BLaER1 treated with 17β-estradiol and CSF1 and Interleukin-3, amounts not matched to agents 10 nM and 100 nM (cell line): ENCODE measurements at regions not wholly inside any gene's neighbourhood (a gene's known extent, or its start where the extent isn't known, plus 50 kb on each side); places are given as distances from the start of the nearest gene placed in this dataset.
"Not testable (repeated sequence)": the region's sequence is repeated elsewhere in the genome, so short reads cannot be mapped to it uniquely, and the experiment has no call there.

Source experiments
- H3K27ac ChIP-seq, 11 experiments: shearing (Covaris generic); formaldehyde crosslinking; 2 replicates each; pipeline ENCODE4 v1.8.1; 2022
- H3K27me3 ChIP-seq, 11 experiments: shearing (Covaris generic); formaldehyde crosslinking; 2 replicates each; pipeline ENCODE4 v1.8.1; 2022
- H3K36me3 ChIP-seq, 11 experiments: shearing (Covaris generic); formaldehyde crosslinking; 2 replicates each; pipeline ENCODE4 v1.8.1; 2022
- H3K4me1 ChIP-seq, 10 experiments: shearing (Covaris generic); formaldehyde crosslinking; 2 replicates each; pipeline ENCODE4 v1.8.1; 2022
- H3K4me2 ChIP-seq, 11 experiments: shearing (Covaris generic); formaldehyde crosslinking; 2 replicates each; pipeline ENCODE4 v1.8.1; 2022
- H3K4me3 ChIP-seq, 10 experiments: shearing (Covaris generic); formaldehyde crosslinking; 2 replicates each; pipeline ENCODE4 v1.8.1; 2022
- H3K9ac ChIP-seq, 11 experiments: shearing (Covaris generic); formaldehyde crosslinking; 2 replicates each; pipeline ENCODE4 v1.8.1; 2022
- H3K9me3 ChIP-seq, 11 experiments: shearing (Covaris generic); formaldehyde crosslinking; replicated peaks in 1 of 11; 2 replicates each; pipeline ENCODE4 v1.8.1; 2022
- H4K20me1 ChIP-seq, 11 experiments: shearing (Covaris generic); formaldehyde crosslinking; 2 replicates each; pipeline ENCODE4 v1.8.1; 2022
- Cebpa-rat ChIP-seq, 11 experiments: shearing (Covaris generic); IDR thresholded peaks; 2 replicates each; pipeline ENCODE4 v1.8.1; 2022

GRCh38 chr4:34973650-34974312 lies 1270.5 kb downstream of the ARAP2 start:
- Histone ChIP-seq H3K27ac (no peak overlapping the region), H3K4me3 (no peak overlapping the region), H3K4me1 (no peaks in the 10 kb centered on the region), H3K4me2 (no peak overlapping the region), H3K9ac (no peak overlapping the region), H3K27me3 (no peaks in the 10 kb centered on the region), H3K9me3 (no peaks in the 10 kb centered on the region), H4K20me1 (no peaks in the 10 kb centered on the region), H3K36me3 (no peaks in the 10 kb centered on the region)
- TF ChIP-seq Cebpa-rat (IDR thresholded peaks at IDR 0.05) = no peak

DNA sequence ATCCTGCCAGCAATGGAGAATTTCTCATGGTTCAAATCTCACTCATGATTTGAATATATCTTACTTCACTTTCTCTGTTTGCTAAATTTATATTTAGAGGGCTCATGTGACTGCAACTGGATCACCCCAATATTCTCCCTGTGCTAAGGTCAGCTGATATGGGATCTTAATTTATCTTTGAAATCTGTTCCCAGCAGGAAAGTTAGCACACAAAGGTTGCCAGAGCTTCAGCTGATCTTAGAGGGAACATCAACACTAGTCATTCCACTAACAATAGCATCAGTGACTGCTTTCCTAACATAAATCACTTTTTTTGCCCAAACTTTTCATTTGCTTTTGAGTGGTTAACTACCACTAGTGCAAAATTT lies 1270.0 kb downstream of the ARAP2 start:
- Histone ChIP-seq H3K4me3 (no peak overlapping the region), H3K9ac (no peak overlapping the region), H4K20me1 (no peaks in the 10 kb centered on the region), H3K27ac (no peak overlapping the region), H3K4me1 (no peaks in the 10 kb centered on the region), H3K27me3 (no peaks in the 10 kb centered on the region), H3K4me2 (no peak overlapping the region), H3K36me3 (no peaks in the 10 kb centered on the region), H3K9me3 (no peaks in the 10 kb centered on the region)
- TF ChIP-seq Cebpa-rat (IDR thresholded peaks at IDR 0.05) = no peak

DNA sequence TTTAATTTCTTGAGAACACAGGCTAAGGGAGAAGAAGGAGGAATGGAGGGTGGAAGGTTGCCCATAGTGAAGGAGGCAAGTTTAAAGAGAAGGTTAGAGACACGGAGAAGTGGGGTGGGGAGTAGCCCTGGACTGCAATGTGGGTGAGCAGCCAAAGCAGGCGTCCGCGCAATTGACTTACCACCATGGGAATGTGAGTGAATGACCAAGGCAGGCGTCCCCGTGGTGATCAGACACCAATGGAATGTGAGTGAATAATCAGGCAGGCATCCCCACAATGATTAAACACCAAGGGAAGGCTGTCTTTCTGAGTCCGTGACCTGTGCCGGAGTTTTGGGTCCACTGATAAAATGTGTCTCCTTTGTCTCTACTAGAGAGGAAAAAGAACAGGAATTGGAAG lies 1223.1 kb downstream of the ARAP2 start:
- H3K9me3 ChIP-seq, H4K20me1 ChIP-seq, H3K27me3 ChIP-seq, H3K4me3 ChIP-seq, H3K27ac ChIP-seq, H3K4me1 ChIP-seq, H3K36me3 ChIP-seq, H3K4me2 ChIP-seq, H3K9ac ChIP-seq: not testable (repeated sequence)

- no peaks in the 10 kb centered on the region for H4K20me1 ChIP-seq
- no peak overlapping the region for H3K9ac ChIP-seq
- TF ChIP-seq Cebpa-rat (IDR thresholded peaks at IDR 0.05) = no peak
- no peak overlapping the region for H3K4me2 ChIP-seq
- no peaks in the 10 kb centered on the region; a peak in 1 of 20 replicates for H3K4me1 ChIP-seq
- no peak overlapping the region for H3K4me3 ChIP-seq
- H3K36me3 ChIP-seq = no peaks in the 10 kb centered on the region
- H3K27ac ChIP-seq = no peak overlapping the region
- H3K27me3 ChIP-seq = no peaks in the 10 kb centered on the region
- H3K9me3 ChIP-seq = no peaks in the 10 kb centered on the region
These were observed 1219.0 kb downstream of the ARAP2 start for GRCh38 chr4:35025152-35025834.

DNA sequence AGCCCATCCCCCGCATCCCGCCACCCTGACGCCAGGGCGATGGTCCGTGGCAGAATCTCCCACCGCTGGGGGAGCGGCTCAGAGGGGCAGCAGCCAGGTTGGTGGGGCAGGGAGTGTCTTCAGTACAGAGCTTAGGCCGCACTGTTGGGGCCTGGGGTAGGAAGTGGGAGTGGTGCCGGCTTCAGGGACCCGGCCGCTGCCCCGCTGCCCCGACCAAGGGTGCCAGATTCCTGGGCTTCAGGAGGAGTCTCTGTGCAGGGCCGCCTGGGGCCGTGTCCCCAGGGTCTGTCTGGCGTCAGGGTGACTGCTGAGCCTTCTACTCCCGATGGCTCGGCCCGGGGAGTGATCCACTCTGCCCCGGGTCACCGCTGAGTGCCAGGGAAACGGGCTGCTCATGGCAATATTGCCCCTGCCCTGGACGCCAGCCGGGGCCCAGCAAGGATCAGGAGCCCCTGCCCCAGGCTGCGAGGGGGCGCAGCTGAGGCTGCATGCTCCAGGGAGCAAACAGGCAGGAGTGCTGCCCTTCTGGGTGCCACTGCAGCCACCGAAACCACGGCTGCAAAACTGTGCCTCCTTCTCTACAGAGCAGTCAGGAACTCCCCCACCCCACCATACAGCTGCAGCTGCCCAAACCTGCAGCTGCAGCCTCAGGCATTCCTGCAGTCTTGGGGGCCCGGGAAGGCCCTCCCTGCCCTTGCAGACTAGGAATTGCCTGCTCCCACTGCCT lies 1206.1 kb downstream of the ARAP2 start:
- no peak overlapping the region for H3K9ac ChIP-seq
- no peaks in the 10 kb centered on the region for H3K27me3 ChIP-seq
- H4K20me1 ChIP-seq = no peaks in the 10 kb centered on the region
- no peak overlapping the region for H3K4me3 ChIP-seq
- H3K9me3 ChIP-seq = peaks cover 0 to 13% (median 7%) of the 10 kb centered on the region in 11 experiments; a peak in 13 of 22 replicates
- H3K4me2 ChIP-seq = no peak overlapping the region
- no peaks in the 10 kb centered on the region for H3K4me1 ChIP-seq
- no peaks in the 10 kb centered on the region for H3K36me3 ChIP-seq
- H3K27ac ChIP-seq = no peak overlapping the region
- TF ChIP-seq Cebpa-rat (IDR thresholded peaks at IDR 0.05) = no peak

DNA sequence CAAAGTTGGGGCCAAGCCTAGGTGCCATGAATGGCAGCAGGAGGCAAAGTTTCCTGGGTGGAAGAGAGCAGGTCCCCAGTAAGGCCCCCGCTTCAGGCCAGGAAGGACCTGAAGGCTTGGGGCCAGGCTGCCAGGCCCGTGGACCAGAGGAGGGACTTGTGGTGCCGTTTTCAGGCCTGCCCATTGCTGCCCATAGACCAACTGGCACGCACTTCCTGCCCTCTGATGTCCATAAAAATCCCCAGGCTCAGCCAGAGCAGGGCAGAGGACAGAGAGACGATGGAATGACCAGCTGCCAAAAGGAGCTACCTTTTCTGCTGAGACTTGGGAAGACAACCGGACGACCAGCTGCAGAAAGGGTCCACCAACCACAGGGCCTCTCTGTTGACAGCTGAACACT lies 1205.5 kb downstream of the ARAP2 start:
- H3K27me3 ChIP-seq = no peaks in the 10 kb centered on the region
- H3K4me1 ChIP-seq = no peaks in the 10 kb centered on the region
- no peak overlapping the region for H3K9ac ChIP-seq
- TF ChIP-seq Cebpa-rat (IDR thresholded peaks at IDR 0.05) = no peak
- H4K20me1 ChIP-seq = no peaks in the 10 kb centered on the region
- no peak overlapping the region for H3K27ac ChIP-seq
- H3K36me3 ChIP-seq = no peaks in the 10 kb centered on the region
- H3K4me3 ChIP-seq = no peak overlapping the region
- H3K4me2 ChIP-seq = no peak overlapping the region
- peaks cover 0 to 13% (median 7%) of the 10 kb centered on the region in 11 experiments; a peak in 12 of 22 replicates for H3K9me3 ChIP-seq

- no peaks in the 10 kb centered on the region for H4K20me1 ChIP-seq
- H3K4me2 ChIP-seq = no peak overlapping the region
- no peak overlapping the region for H3K27ac ChIP-seq
- no peaks in the 10 kb centered on the region for H3K36me3 ChIP-seq
- H3K9ac ChIP-seq = no peak overlapping the region
- H3K9me3 ChIP-seq = no peaks in the 10 kb centered on the region
- H3K27me3 ChIP-seq = no peaks in the 10 kb centered on the region
- no peaks in the 10 kb centered on the region for H3K4me1 ChIP-seq
- H3K4me3 ChIP-seq = no peak overlapping the region
- no peak for TF ChIP-seq Cebpa-rat (IDR thresholded peaks at IDR 0.05)
These were observed 1191.8 kb downstream of the ARAP2 start for GRCh38 chr4:35052546-35052945.

DNA sequence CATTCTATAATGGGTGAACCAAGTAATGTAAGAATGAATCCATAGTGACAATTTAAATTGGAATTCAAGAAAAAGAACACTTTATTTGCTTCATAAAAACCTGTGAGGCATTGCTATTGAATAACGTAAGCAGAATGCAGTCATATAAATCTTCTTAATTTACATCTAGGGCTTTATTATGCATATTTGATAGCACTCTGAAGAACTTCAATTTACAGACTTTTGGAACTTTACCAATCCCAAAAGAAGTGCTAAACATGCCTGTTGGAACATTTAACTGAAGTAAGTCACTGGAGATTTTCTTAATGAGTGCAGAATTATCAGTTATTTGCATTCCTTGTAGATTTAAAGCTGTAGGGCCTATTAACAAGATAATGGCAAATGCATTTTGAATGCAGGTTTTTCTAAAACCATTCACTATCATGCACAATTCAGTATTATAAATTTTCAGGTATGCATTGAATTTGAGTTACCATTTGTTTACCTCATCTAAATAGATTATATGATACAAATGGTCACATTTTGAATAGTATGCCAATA lies 1181.2 kb downstream of the ARAP2 start:
- no peak overlapping the region for H3K4me2 ChIP-seq
- TF ChIP-seq Cebpa-rat (IDR thresholded peaks at IDR 0.05) = no peak
- no peaks in the 10 kb centered on the region for H3K9me3 ChIP-seq
- no peaks in the 10 kb centered on the region for H4K20me1 ChIP-seq
- H3K4me1 ChIP-seq = no peaks in the 10 kb centered on the region
- no peak overlapping the region for H3K4me3 ChIP-seq
- no peak overlapping the region for H3K9ac ChIP-seq
- no peaks in the 10 kb centered on the region for H3K27me3 ChIP-seq
- H3K36me3 ChIP-seq = no peaks in the 10 kb centered on the region
- H3K27ac ChIP-seq = no peak overlapping the region

GRCh38 chr4:35066406-35066805 lies 1177.9 kb downstream of the ARAP2 start:
- no peak overlapping the region for H3K4me3 ChIP-seq
- no peaks in the 10 kb centered on the region for H3K9me3 ChIP-seq
- no peaks in the 10 kb centered on the region for H3K36me3 ChIP-seq
- no peak overlapping the region for H3K9ac ChIP-seq
- no peak for TF ChIP-seq Cebpa-rat (IDR thresholded peaks at IDR 0.05)
- H4K20me1 ChIP-seq = no peaks in the 10 kb centered on the region
- H3K27ac ChIP-seq = no peak overlapping the region
- no peak overlapping the region for H3K4me2 ChIP-seq
- no peaks in the 10 kb centered on the region for H3K4me1 ChIP-seq
- H3K27me3 ChIP-seq = no peaks in the 10 kb centered on the region
